A549 (cell line): ENCODE measurements at regions not wholly inside any gene's neighbourhood (a gene's known extent, or its start where the extent isn't known, plus 50 kb on each side); places are given as distances from the start of the nearest gene placed in this dataset.

Source experiments
- ATAC-seq, 2 experiments: fragments of 200-7000 bp in 1 of 2; fragments of >200 bp in 1 of 2; cut with Nextera tagmentation in 1 of 2; cut with Tn5 transposase in 1 of 2; 3 replicates each; pipeline versions ENCODE4 v1.8.0 to v1.9.1; 2018 to 2020; ENCODE audit warnings: mild to moderate bottlenecking in 1 of 2, moderate library complexity in 1 of 2
- CTCF ChIA-PET: fragments of 300-600 bp; sonication (Branson Sonifier 250); formaldehyde crosslinking; extraction: SDS; loops from one replicate; lab custom pipeline; 2021; ENCODE audit warnings: antibody characterized with exemption, inconsistent platforms; lab: Yijun Ruan, JAX
- POLR2A ChIA-PET: fragments of 350-600 bp; formaldehyde crosslinking; extraction: SDS; loops from one replicate; lab custom pipeline; 2021; ENCODE audit warnings: antibody characterized with exemption, inconsistent platforms; lab: Yijun Ruan, JAX
- DNase-seq, 2 experiments: peaks; one replicate each; pipeline versions ENCODE4 v3.0.0 to v3.0.0-alpha.2; 2011 to 2016; ENCODE audit warnings: low read depth in 1 of 2, low spot score in 1 of 2
- FAIRE-seq: peaks from 2 replicates; lab custom pipeline; 2011; peaks lifted over from hg19 to GRCh38; lab: Jason Lieb, UNC
- H3K27ac ChIP-seq, 2 experiments: fragments of >200 bp; sonication (Bioruptor Twin); formaldehyde crosslinking; 3 replicates each; pipeline ENCODE4 v1.5.1; 2016 to 2017
- H3K4me1 ChIP-seq: fragments of >200 bp; sonication (Bioruptor Twin); formaldehyde crosslinking; 3 replicates; pipeline ENCODE4 v1.6.1; 2016
- H3K4me2 ChIP-seq: fragments of >200 bp; sonication (Bioruptor Twin); formaldehyde crosslinking; 3 replicates; pipeline ENCODE4 v1.6.1; 2016
- H3K4me3 ChIP-seq: fragments of >200 bp; sonication (Bioruptor Twin); formaldehyde crosslinking; 3 replicates; pipeline ENCODE4 v1.5.1; 2016
- H3K9me3 ChIP-seq: fragments of >200 bp; sonication (Bioruptor Twin); formaldehyde crosslinking; 3 replicates; pipeline ENCODE4 v1.6.1; 2016
- BHLHE40 ChIP-seq: IDR thresholded peaks from 2 replicates; pipeline ENCODE4 v1.6.1; 2012; ENCODE audit warnings: low read depth, low read length, inconsistent platforms
- CBX8 ChIP-seq: fragments of 200-600 bp; sonication (generic); IDR thresholded peaks from 2 replicates; pipeline ENCODE4 v1.6.1; 2016
- CEBPB ChIP-seq, 2 experiments: fragments of >200 bp in 1 of 2; sonication (Bioruptor Twin) in 1 of 2; formaldehyde crosslinking in 1 of 2; IDR thresholded peaks; 2 replicates each; pipeline ENCODE4 v1.6.1; 2012 to 2016
- CHD2 ChIP-seq: fragments of 150-350 bp; IDR thresholded peaks from 2 replicates; pipeline ENCODE4 v1.6.1; 2014; ENCODE audit warnings: low read length; ENCODE audit not compliant: partially characterized antibody
- EHF ChIP-seq: fragments of 250-450 bp; sonication (Bioruptor Pico); IDR thresholded peaks from 2 replicates; pipeline ENCODE4 v1.5.0; 2020; ENCODE audit warnings: mild to moderate bottlenecking
- ELK1 ChIP-seq: fragments of 150-350 bp; IDR thresholded peaks from 2 replicates; pipeline ENCODE4 v1.6.1; 2014; ENCODE audit warnings: low read depth, mild to moderate bottlenecking, low read length
- FOSL2 ChIP-seq, 2 experiments: fragments of 450-650 bp in 1 of 2; fragments of >200 bp in 1 of 2; sonication (Bioruptor Twin) in 1 of 2; formaldehyde crosslinking; IDR thresholded peaks; 2 replicates each; pipeline versions ENCODE4 v1.5.0 to v1.6.1; 2016 to 2020; ENCODE audit warnings: mild to moderate bottlenecking in 1 of 2, moderate library complexity in 1 of 2
- FOXS1 ChIP-seq: fragments of 250-450 bp; sonication (Bioruptor Pico); IDR thresholded peaks from 2 replicates; pipeline ENCODE4 v1.5.0; 2020; ENCODE audit warnings: mild to moderate bottlenecking, moderate library complexity
- HDAC2 ChIP-seq: fragments of 200-600 bp; sonication (generic); IDR thresholded peaks from 2 replicates; pipeline ENCODE4 v1.6.1; 2016
- HEYL ChIP-seq: fragments of 250-450 bp; sonication (Bioruptor Pico); IDR thresholded peaks from 2 replicates; pipeline ENCODE4 v1.8.0; 2021; ENCODE audit warnings: mild to moderate bottlenecking, moderate library complexity
- HOXB5 ChIP-seq: fragments of 250-450 bp; sonication (Bioruptor Pico); IDR thresholded peaks from 2 replicates; pipeline ENCODE4 v1.5.0; 2020; ENCODE audit warnings: mild to moderate bottlenecking, moderate library complexity
- MYC ChIP-seq: IDR thresholded peaks from 2 replicates; pipeline ENCODE4 v1.6.1; 2012; ENCODE audit warnings: mild to moderate bottlenecking, inconsistent platforms, low read length, improper control_type of control experiment, borderline replicate concordance
- NPAS2 ChIP-seq: fragments of 250-450 bp; sonication (Bioruptor Pico); IDR thresholded peaks from 2 replicates; pipeline ENCODE4 v1.8.0; 2022; ENCODE audit warnings: mild to moderate bottlenecking, moderate library complexity, borderline replicate concordance
- NR3C1 ChIP-seq: fragments of >200 bp; sonication (Bioruptor Twin); formaldehyde crosslinking; IDR thresholded peaks from 3 replicates; pipeline ENCODE4 v1.6.1; 2017
- POLR2A ChIP-seq: IDR thresholded peaks from 2 replicates; pipeline ENCODE4 v1.6.1; 2012; ENCODE audit warnings: mild to moderate bottlenecking, low read length
- POLR2AphosphoS2 ChIP-seq: conservative IDR thresholded peaks from 2 replicates; pipeline ENCODE4 v1.6.1; 2012; ENCODE audit warnings: low read length, improper control_type of control experiment, inconsistent platforms
- RAD21 ChIP-seq, 2 experiments: fragments of >200 bp in 1 of 2; sonication (Bioruptor Twin) in 1 of 2; formaldehyde crosslinking in 1 of 2; IDR thresholded peaks in 1 of 2; conservative IDR thresholded peaks in 1 of 2; 2 replicates in 1 of 2; 3 replicates in 1 of 2; pipeline ENCODE4 v1.6.1; 2012 to 2018; ENCODE audit warnings: inconsistent platforms in 1 of 2
- REST ChIP-seq: fragments of 200-600 bp; sonication (generic); IDR thresholded peaks from 2 replicates; pipeline ENCODE4 v1.6.1; 2016; ENCODE audit warnings: antibody characterized with exemption, mild to moderate bottlenecking, moderate library complexity
- RNF2 ChIP-seq: fragments of 200-600 bp; sonication (generic); IDR thresholded peaks from 2 replicates; pipeline ENCODE4 v1.6.1; 2016; ENCODE audit warnings: low read depth, mild to moderate bottlenecking, antibody characterized with exemption, moderate library complexity, borderline replicate concordance
- TFCP2L1 ChIP-seq: fragments of 250-450 bp; sonication (Bioruptor Pico); IDR thresholded peaks from 2 replicates; pipeline ENCODE4 v1.5.0; 2021; ENCODE audit warnings: mild to moderate bottlenecking
- TP53 ChIP-seq: fragments of 250-450 bp; sonication (Bioruptor Pico); IDR thresholded peaks from 2 replicates; pipeline ENCODE4 v1.5.0; 2021; ENCODE audit warnings: mild to moderate bottlenecking, moderate library complexity
- ZSCAN20 ChIP-seq: fragments of 250-450 bp; sonication (Bioruptor Pico); IDR thresholded peaks from 2 replicates; pipeline ENCODE4 v1.8.0; 2022; ENCODE audit warnings: mild to moderate bottlenecking, moderate library complexity
- whole genome bisulfite sequencing: methylation state at CpG from one replicate; pipeline ENCODE4 v1.1.6; 2017; ENCODE audit errors: missing lambda C conversion rate; 5-methylcytosine and 5-hydroxymethylcytosine counted together
- TF ChIP-seq, protein P1 (sequence below): fragments of 250-450 bp; sonication (Bioruptor Pico); IDR thresholded peaks from 2 replicates; pipeline ENCODE4 v1.5.0; 2021; ENCODE audit warnings: mild to moderate bottlenecking, moderate library complexity, borderline replicate concordance

DNA sequence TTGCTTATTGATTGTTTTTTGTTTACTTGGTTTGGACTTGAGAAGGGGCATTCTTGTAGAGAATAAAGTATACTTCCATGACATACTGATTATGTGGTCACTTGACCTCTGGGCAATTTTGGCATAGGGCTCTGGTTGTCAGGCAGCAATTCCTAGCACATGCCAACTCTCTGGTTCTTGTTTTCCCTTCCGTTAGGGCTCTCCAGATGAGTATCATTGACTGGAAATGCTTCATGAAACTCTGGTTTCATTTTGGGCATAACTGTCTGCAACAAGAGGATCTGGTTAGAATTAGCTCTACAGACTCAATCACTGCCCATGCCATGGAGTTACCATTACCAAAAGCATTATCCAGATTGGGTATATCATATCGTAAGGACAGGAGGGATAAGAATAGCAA is 1057.9 kb downstream of the FAT4 start:
- WGBS = 36% methylated on average over 2 of the region's 2 CpGs

GRCh38 chr4:126375462-126376054 is 1060.8 kb downstream of the FAT4 start:
- no peak for FAIRE-seq

More for the DNA sequence above, 1057.9 kb downstream of the FAT4 start:
- H3K27ac ChIP-seq = no peak overlapping the region
- H3K4me1 ChIP-seq = no peaks in the 10 kb centered on the region
- ATAC-seq = no peak
- H3K4me2 ChIP-seq = no peak overlapping the region
- DNase-seq = no peak
- H3K9me3 ChIP-seq = no peaks in the 10 kb centered on the region
- H3K4me3 ChIP-seq = no peak overlapping the region
- no peak for TF ChIP-seq HOXB5 (CRISPR knock-in tag)
- no peak for TF ChIP-seq CHD2
- no peak for TF ChIP-seq TP53
- TF ChIP-seq RAD21 (conservative IDR thresholded peaks at IDR 0.05 in 1 of 2, IDR thresholded peaks at IDR 0.05 in 1 of 2) = no peak
- no peak for TF ChIP-seq NPAS2 (CRISPR knock-in tag)
- TF ChIP-seq, all 56 proteins: peak for 0
- ChIA-PET POLR2A (no interaction called here), CTCF (no interaction called here)
- no peak for FAIRE-seq

DNA sequence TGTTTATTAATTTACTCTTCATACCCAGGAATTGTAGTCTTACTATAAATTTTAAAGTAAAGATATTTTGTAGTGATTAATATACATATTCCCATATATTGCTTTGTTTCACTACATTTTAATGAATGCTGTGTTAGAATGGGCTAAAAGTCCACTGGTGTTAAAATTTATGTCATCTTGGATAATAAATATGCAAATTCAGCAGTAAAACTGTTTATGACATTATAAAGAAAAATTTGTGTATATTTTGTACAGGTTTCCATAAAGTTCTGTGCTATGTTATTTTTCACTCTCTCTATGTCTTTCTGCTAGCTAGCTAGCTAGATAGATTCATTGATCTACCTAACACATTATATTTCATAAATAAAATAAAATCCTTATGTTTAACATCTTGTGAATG is 1071.2 kb downstream of the FAT4 start:
- Histone ChIP-seq H3K4me1 (no peaks in the 10 kb centered on the region), H3K4me2 (no peak overlapping the region), H3K9me3 (no peaks in the 10 kb centered on the region), H3K27ac (no peak overlapping the region), H3K4me3 (no peak overlapping the region)
- no peak for DNase-seq
- TF ChIP-seq RNF2 (no peak), FOSL2 (IDR thresholded peaks at IDR 0.05) (no peak), FOSL2 (CRISPR knock-in tag; IDR thresholded peaks at IDR 0.05) (no peak)
- TF ChIP-seq, protein P1, sequence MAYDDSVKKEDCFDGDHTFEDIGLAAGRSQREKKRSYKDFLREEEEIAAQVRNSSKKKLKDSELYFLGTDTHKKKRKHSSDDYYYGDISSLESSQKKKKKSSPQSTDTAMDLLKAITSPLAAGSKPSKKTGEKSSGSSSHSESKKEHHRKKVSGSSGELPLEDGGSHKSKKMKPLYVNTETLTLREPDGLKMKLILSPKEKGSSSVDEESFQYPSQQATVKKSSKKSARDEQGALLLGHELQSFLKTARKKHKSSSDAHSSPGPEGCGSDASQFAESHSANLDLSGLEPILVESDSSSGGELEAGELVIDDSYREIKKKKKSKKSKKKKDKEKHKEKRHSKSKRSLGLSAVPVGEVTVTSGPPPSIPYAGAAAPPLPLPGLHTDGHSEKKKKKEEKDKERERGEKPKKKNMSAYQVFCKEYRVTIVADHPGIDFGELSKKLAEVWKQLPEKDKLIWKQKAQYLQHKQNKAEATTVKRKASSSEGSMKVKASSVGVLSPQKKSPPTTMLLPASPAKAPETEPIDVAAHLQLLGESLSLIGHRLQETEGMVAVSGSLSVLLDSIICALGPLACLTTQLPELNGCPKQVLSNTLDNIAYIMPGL (CRISPR knock-in tag) = no peak
- CTCF ChIA-PET = no interaction called here
- ATAC-seq = no peak
- POLR2A ChIA-PET = no interaction called here
- FAIRE-seq = no peak

More at GRCh38 chr4:126375462-126376054, 1060.8 kb downstream of the FAT4 start:
- no peak for DNase-seq
- Histone ChIP-seq H3K4me2 (no peak overlapping the region), H3K27ac (no peak overlapping the region), H3K4me1 (no peaks in the 10 kb centered on the region), H3K9me3 (no peaks in the 10 kb centered on the region), H3K4me3 (no peak overlapping the region)
- WGBS = 3% methylated on average over 2 of the region's 2 CpGs
- ChIA-PET CTCF (no interaction called here), POLR2A (no interaction called here)
- ATAC-seq = no peak
- TF ChIP-seq ELK1 = no peak
- no peak for TF ChIP-seq ZSCAN20 (CRISPR knock-in tag)

GRCh38 chr4:126386512-126386911 is 1071.8 kb downstream of the FAT4 start:
- H3K9me3 ChIP-seq = no peaks in the 10 kb centered on the region
- no peak for TF ChIP-seq HEYL
- no peak for TF ChIP-seq POLR2AphosphoS2
- TF ChIP-seq MYC = no peak
- TF ChIP-seq EHF = no peak
- no peak for TF ChIP-seq FOXS1 (CRISPR knock-in tag)
- TF ChIP-seq CEBPB (IDR thresholded peaks at IDR 0.05) = no peak
- no peak for TF ChIP-seq HDAC2
- TF ChIP-seq REST = no peak
- TF ChIP-seq, protein P1 (CRISPR knock-in tag) = no peak
- no peak for TF ChIP-seq CBX8
- no peak for TF ChIP-seq NR3C1
- no peak for TF ChIP-seq POLR2A
- TF ChIP-seq TP53 = no peak
- TF ChIP-seq BHLHE40 = no peak
- TF ChIP-seq TFCP2L1 (CRISPR knock-in tag) = no peak

More at GRCh38 chr4:126386512-126386911, 1071.8 kb downstream of the FAT4 start:
- POLR2A ChIA-PET = no interaction called here
- Histone ChIP-seq H3K4me3 (no peak overlapping the region), H3K27ac (no peak overlapping the region), H3K4me1 (no peaks in the 10 kb centered on the region), H3K4me2 (no peak overlapping the region)
- FAIRE-seq (no peak), ATAC-seq (no peak), DNase-seq (no peak)
- 6% methylated on average over 2 of the region's 2 CpGs for whole genome bisulfite sequencing
- CTCF ChIA-PET = no interaction called here
